ENCODE measurements at regions not wholly inside any gene's neighbourhood (a gene's known extent, or its start where the extent isn't known, plus 50 kb on each side); places are given as distances from the start of the nearest gene placed in this dataset.

DNA sequence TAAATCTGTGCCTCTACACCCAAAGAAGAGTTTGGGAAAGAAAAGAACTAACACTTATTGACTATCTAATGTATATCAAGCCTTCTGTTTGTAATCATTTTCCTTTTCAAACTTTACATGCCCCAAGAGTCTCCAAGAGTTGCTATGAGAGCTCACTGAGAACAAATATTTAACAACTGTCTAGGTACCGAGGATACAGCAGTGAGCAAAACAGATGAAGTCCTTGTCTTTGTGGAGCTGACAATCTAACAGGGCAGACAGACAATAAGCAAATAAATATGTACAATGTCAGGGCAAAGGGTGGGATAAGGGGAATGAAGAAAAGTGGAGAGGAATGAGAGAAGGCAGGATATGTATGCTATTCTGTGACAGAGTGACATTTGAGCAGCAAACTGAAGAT, 64.8 kb upstream of the KSR1 start:
- no peak for DNase-seq (ENCODE audit: low spot score)

- no peak for DNase-seq (ENCODE audit: low spot score)
Observed at GRCh38 chr17:27396045-27396444, 60.2 kb upstream of the KSR1 start.

DNA sequence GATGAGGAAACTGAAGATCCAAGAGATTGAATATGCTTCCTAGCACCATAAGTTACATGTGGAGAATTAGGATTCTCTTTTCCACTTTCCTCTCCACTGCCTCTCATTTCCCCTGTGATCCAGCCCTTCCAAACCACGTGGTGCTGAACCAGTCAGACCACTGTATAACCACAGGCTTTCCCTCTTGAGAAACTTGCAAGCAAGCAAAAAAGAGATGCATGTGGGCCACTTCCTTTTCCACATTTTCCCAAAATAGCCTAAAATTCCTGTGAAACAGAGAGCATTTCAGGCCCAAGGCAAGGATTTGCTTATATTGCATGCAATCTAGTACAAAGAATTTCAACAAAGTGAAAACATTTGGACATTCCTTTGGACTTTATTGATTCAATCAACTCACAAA, 59.3 kb upstream of the KSR1 start:
- peak; percentile 41 for DNase-seq (ENCODE audit: low spot score)

- DNase-seq (ENCODE audit: low spot score) = no peak
Observed at GRCh38 chr17:27398691-27399090, 57.6 kb upstream of the KSR1 start.

GRCh38 chr17:27400991-27401390, 55.3 kb upstream of the KSR1 start:
- DNase-seq (ENCODE audit: low spot score) = no peak

- no peak for DNase-seq (ENCODE audit: low spot score)
Observed at GRCh38 chr17:27402943-27403342, 53.3 kb upstream of the KSR1 start.

DNA sequence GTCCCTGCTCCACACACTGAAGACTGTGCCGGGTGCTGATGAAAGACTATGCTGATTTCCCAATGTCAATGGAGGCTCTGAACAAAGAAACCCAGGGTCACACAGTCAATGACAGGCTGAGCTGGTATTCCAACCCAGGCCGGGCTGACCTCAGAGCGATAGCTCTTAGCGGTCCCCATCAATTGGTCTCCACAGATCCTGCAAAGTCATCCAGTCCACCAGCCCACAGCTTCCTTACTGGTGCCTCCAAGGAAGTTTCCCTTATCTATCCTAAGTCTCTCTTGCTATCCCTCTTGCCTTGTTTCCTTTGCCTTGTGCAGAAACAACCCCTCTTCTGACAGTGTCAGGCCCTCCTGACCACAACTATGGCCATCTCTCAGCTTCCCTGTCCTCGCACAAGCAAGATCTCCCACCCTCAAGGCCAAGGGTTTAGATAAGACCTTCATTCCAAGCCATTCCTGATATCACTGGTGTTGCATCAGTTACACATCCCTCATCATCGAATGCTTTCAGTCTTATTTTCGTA, 52.7 kb upstream of the KSR1 start:
- DNase-seq (ENCODE audit: low spot score) = no peak

GRCh38 chr17:27404676-27405075, 51.6 kb upstream of the KSR1 start:
- DNase-seq (ENCODE audit: low spot score) = no peak
